ENCODE measurements at regions not wholly inside any gene's neighbourhood (a gene's known extent, or its start where the extent isn't known, plus 50 kb on each side); places are given as distances from the start of the nearest gene placed in this dataset.

DNA sequence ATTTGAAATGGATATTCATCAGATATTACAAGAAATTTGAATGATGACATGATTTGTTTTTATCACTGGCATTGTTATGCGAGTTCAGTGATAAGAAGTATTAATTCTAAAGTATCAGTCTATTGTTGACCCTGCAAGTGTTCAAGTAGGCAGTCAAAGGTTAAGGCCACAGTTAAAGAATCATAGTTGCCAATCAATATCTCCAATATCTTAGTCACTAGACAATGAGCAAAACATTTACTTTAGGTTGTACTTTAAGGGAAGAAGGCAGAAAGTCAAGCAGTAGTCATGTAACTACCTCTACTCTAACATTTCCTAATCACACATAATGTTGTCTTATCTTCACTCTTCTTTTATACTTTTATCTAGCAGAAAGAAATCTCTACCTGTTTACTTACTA lies 709.8 kb downstream of the PCDH17 start:
- no peak for TF ChIP-seq CTCF (IDR thresholded peaks at IDR 0.05)
- no peak for TF ChIP-seq POLR2A (IDR thresholded peaks at IDR 0.05)
